ENCODE measurements at regions not wholly inside any gene's neighbourhood (a gene's known extent, or its start where the extent isn't known, plus 50 kb on each side); places are given as distances from the start of the nearest gene placed in this dataset.

DNA sequence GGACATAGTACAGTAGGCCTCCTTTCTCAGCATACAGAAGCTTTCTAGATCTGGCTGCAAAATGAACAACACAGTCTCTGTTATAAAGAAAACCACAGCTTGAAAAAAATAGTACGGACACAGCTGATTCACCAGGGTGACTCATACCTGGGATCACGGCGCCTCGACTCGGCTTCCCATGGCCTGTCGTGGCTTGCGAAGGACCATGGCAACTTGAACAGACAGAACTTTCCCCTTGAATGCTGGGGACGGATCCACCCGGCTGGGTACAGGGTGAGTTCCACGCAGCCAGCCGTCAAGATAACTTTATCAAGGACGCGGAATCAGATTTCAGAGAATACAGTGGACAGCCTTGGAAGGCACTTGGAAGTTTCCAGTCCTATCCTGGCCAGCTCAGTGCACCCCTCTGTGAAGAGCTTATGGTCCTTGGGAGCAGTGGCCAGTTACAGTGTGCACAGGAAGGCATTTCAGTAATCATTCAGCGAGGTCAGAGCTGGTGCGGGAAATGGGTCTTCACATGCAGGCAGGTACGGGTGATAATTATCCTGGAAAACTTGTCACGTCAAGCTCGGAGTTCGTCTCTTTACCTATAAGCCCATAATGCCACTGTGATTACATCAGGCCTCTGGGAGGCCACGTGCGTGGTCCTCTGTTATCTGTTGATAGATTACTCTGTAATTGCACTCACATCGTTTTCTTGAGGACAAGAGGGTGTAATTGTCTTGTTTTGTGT, 57.9 kb upstream of the MAF start:
- TF ChIP-seq, protein P1, sequence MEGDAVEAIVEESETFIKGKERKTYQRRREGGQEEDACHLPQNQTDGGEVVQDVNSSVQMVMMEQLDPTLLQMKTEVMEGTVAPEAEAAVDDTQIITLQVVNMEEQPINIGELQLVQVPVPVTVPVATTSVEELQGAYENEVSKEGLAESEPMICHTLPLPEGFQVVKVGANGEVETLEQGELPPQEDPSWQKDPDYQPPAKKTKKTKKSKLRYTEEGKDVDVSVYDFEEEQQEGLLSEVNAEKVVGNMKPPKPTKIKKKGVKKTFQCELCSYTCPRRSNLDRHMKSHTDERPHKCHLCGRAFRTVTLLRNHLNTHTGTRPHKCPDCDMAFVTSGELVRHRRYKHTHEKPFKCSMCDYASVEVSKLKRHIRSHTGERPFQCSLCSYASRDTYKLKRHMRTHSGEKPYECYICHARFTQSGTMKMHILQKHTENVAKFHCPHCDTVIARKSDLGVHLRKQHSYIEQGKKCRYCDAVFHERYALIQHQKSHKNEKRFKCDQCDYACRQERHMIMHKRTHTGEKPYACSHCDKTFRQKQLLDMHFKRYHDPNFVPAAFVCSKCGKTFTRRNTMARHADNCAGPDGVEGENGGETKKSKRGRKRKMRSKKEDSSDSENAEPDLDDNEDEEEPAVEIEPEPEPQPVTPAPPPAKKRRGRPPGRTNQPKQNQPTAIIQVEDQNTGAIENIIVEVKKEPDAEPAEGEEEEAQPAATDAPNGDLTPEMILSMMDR (IDR thresholded peaks at IDR 0.05): no peak
- TF ChIP-seq POLR2A (IDR thresholded peaks at IDR 0.05): no peak
